ENCODE measurements at regions not wholly inside any gene's neighbourhood (a gene's known extent, or its start where the extent isn't known, plus 50 kb on each side); places are given as distances from the start of the nearest gene placed in this dataset.

- TF ChIP-seq RFX5 (IDR thresholded peaks at IDR 0.05; ENCODE audit: low read length): no peak
- no peak for TF ChIP-seq CTCF (IDR thresholded peaks at IDR 0.05)
- TF ChIP-seq NFIC (IDR thresholded peaks at IDR 0.05; ENCODE audit: borderline replicate concordance): no peak
- no peak for TF ChIP-seq EP300 (IDR thresholded peaks at IDR 0.05; ENCODE audit: borderline replicate concordance in 1 of 2, low read depth in 1 of 2, low read length in 1 of 2)
- TF ChIP-seq REST (IDR thresholded peaks at IDR 0.05; ENCODE audit: low read depth, low read length): no peak
- TF ChIP-seq FOSL2 (IDR thresholded peaks at IDR 0.05; ENCODE audit: borderline replicate concordance, low read depth): no peak
- no peak for TF ChIP-seq SIN3A (IDR thresholded peaks at IDR 0.05; ENCODE audit: borderline replicate concordance, low read depth, low read length)
- TF ChIP-seq JUND (IDR thresholded peaks at IDR 0.05): no peak
- TF ChIP-seq FOXJ3 (CRISPR knock-in tag; IDR thresholded peaks at IDR 0.05): no peak
- no peak for TF ChIP-seq SMC3 (IDR thresholded peaks at IDR 0.05; ENCODE audit: low read depth, low read length)
- no peak for TF ChIP-seq POLR2AphosphoS5 (IDR thresholded peaks at IDR 0.05; ENCODE audit: low read depth, low read length)
- no peak for TF ChIP-seq ELF1 (IDR thresholded peaks at IDR 0.05)
- TF ChIP-seq TAF1 (IDR thresholded peaks at IDR 0.05; ENCODE audit: borderline replicate concordance, low read depth, low read length): no peak
- TF ChIP-seq ZBTB33 (IDR thresholded peaks at IDR 0.05; ENCODE audit: borderline replicate concordance, low read depth): no peak
These were observed 189.6 kb downstream of the PIK3R1 start for GRCh38 chr5:68405026-68405684.
